Type B pancreatic cell (in vitro differentiated cells): ENCODE measurements at regions not wholly inside any gene's neighbourhood (a gene's known extent, or its start where the extent isn't known, plus 50 kb on each side); places are given as distances from the start of the nearest gene placed in this dataset.

Experiments used
- DNase-seq: peaks from one replicate; pipeline ENCODE4 v3.0.0; 2021; ENCODE audit warnings: mixed read lengths; ENCODE audit not compliant: unreplicated experiment; ENCODE audit errors: extremely low spot score
- H3K27ac Mint-ChIP-seq: 2 replicates; pipeline ENCODE4 v1.8.0; 2021; ENCODE audit warnings: mild to moderate bottlenecking, mixed read lengths
- H3K27me3 Mint-ChIP-seq: 2 replicates; pipeline ENCODE4 v1.8.0; 2021; ENCODE audit warnings: mixed read lengths
- H3K36me3 Mint-ChIP-seq: 2 replicates; pipeline ENCODE4 v1.8.0; 2021; ENCODE audit warnings: mixed read lengths
- H3K4me1 Mint-ChIP-seq: one replicate; pipeline ENCODE4 v1.8.0; 2021; ENCODE audit warnings: mixed read lengths; ENCODE audit not compliant: unreplicated experiment
- H3K4me3 Mint-ChIP-seq: 2 replicates; pipeline ENCODE4 v1.8.0; 2021; ENCODE audit warnings: mild to moderate bottlenecking, mixed read lengths
- H3K9me3 Mint-ChIP-seq: 2 replicates; pipeline ENCODE4 v1.8.0; 2021; ENCODE audit warnings: mixed read lengths
- CTCF ChIP-seq: fragments of 200-600 bp; sonication (generic); conservative IDR thresholded peaks from 2 replicates; pipeline ENCODE4 v1.5.0; 2021; ENCODE audit warnings: antibody characterized with exemption, mild to moderate bottlenecking

DNA sequence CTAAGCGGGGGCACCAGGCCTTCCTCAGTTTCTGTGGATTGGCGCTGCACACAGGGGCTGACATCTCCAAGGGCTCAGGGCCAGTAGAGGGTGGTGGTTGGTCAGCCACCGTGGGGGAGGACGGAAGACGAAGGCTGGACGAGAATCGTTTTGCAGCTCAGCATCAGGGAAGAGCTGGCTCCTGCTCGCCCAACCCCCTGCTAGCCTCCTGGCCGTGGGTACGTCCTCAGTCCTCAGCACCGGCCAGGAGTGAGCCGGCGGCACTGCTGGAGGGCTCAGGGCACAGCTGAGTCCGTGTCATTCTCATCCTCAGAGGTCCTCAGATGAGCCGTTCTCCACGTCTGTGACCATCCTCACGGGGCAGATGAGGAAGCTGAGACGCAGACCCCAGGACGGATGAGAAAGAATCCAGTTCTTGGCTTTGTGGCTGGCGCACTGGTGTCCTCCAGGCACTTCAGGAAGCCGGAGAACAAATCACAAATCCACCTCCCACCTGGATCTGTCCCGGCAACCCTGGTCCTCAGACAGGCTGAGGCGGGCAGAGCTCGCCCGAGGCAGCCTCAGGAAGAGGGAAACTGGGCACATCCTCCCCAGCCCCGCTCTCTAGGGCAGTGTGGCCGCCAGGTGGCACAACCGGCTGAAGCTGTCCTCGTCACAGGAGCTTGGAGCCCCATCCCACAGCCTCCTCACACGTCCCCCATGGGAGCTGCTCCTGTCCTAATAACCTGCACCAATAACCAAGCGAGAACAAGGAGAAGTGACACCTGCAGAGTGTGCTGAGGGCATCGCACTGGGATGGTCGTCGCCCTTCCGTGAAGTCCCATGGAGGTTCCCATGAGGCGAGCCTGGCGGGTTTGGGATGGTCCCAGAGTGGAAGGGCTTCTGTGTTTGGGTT, 393.7 kb downstream of the BRD1 start:
- TF ChIP-seq CTCF = peak; percentile 56
- Mint-ChIP-seq H3K27me3 (peaks cover 62% of the 10 kb centered on the region), H3K27ac (no peak overlapping the region), H3K9me3 (no peaks in the 10 kb centered on the region), H3K36me3 (no peaks in the 10 kb centered on the region), H3K4me1 (no peaks in the 10 kb centered on the region), H3K4me3 (no peak overlapping the region)
- peak; percentile 60 for DNase-seq

- H3K27ac Mint-ChIP-seq = no peak overlapping the region
- DNase-seq = peak; percentile 40
- no peak for TF ChIP-seq CTCF
- H3K27me3 Mint-ChIP-seq = peaks cover 67% of the 10 kb centered on the region
- no peaks in the 10 kb centered on the region for H3K9me3 Mint-ChIP-seq
- H3K4me3 Mint-ChIP-seq = no peak overlapping the region
- no peaks in the 10 kb centered on the region for H3K36me3 Mint-ChIP-seq
- H3K4me1 Mint-ChIP-seq = no peaks in the 10 kb centered on the region
Measured at GRCh38 chr22:49432897-49433443, 394.7 kb downstream of the BRD1 start.

- Mint-ChIP-seq H3K4me1 (no peaks in the 10 kb centered on the region), H3K27me3 (peaks cover 72% of the 10 kb centered on the region), H3K9me3 (no peaks in the 10 kb centered on the region), H3K4me3 (no peak overlapping the region), H3K36me3 (no peaks in the 10 kb centered on the region), H3K27ac (no peak overlapping the region)
- no peak for TF ChIP-seq CTCF
- peak; percentile 51 for DNase-seq
Measured at GRCh38 chr22:49432211-49432896, 395.3 kb downstream of the BRD1 start.

GRCh38 chr22:49431551-49431950, 396.1 kb downstream of the BRD1 start:
- no peak for DNase-seq
- H3K27me3 Mint-ChIP-seq = peaks cover 70% of the 10 kb centered on the region

DNA sequence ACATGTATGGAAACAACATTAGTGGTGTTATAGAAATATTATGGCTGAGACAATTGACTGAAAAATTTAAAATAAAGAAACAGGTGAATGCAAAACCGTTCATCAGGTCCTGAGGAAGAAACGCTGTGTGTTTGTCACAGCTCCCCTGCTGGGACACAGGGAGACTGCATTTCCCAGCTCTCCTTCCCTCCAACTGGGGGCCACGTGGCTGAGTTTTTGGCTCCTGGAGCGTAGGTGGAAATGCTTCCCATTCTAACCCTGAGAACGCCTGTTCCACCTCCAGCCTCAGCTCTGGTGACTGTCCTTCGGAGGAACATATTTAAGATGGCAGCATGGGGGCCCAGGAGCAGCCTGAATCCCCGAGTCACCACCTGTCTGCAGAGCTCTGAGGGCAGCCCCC, 398.6 kb downstream of the BRD1 start:
- Mint-ChIP-seq H3K9me3 (no peaks in the 10 kb centered on the region), H3K4me3 (no peak overlapping the region), H3K4me1 (no peaks in the 10 kb centered on the region), H3K36me3 (no peaks in the 10 kb centered on the region), H3K27ac (no peak overlapping the region), H3K27me3 (peaks cover 80% of the 10 kb centered on the region)
- TF ChIP-seq CTCF = peak; percentile 50
- no peak for DNase-seq

More at GRCh38 chr22:49431551-49431950, 396.1 kb downstream of the BRD1 start:
- Mint-ChIP-seq H3K9me3 (no peaks in the 10 kb centered on the region), H3K27ac (no peak overlapping the region), H3K4me1 (no peaks in the 10 kb centered on the region), H3K36me3 (no peaks in the 10 kb centered on the region), H3K4me3 (no peak overlapping the region)
- no peak for TF ChIP-seq CTCF
